ENCODE measurements at regions not wholly inside any gene's neighbourhood (a gene's known extent, or its start where the extent isn't known, plus 50 kb on each side); places are given as distances from the start of the nearest gene placed in this dataset.

GRCh38 chr1:4001461-4001860 is 101.4 kb upstream of the C1orf174 start:
- intact Hi-C loops (cut with DNase I): no loop called here
- H3K27me3 ChIP-seq: peaks cover 0 to 90% (median 0%) of the 10 kb centered on the region in 4 donors
- TF ChIP-seq EP300 (IDR thresholded peaks at IDR 0.05) (no peak), POLR2A (IDR thresholded peaks at IDR 0.05; ENCODE audit: low read depth) (no peak), POLR2AphosphoS5 (IDR thresholded peaks at IDR 0.05) (no peak), CTCF (IDR thresholded peaks at IDR 0.05) (no peak)
- no peak overlapping the region for H3K4me3 ChIP-seq
- no peak for DNase-seq (ENCODE audit: extremely low spot score)
- H3K9me3 ChIP-seq: no peaks in the 10 kb centered on the region
- H3K27ac ChIP-seq (replicated peaks in 1 of 4): no peak overlapping the region
- WGBS: 86% methylated on average over 9 of the region's 10 CpGs
- no peaks in the 10 kb centered on the region for H3K4me1 ChIP-seq
- no peaks in the 10 kb centered on the region for H3K36me3 ChIP-seq

- intact Hi-C loops (cut with DNase I): no loop called here
- peaks cover 0 to 85% (median 0%) of the 10 kb centered on the region in 4 donors for H3K27me3 ChIP-seq
- H3K27ac ChIP-seq (replicated peaks in 1 of 4): no peak overlapping the region
- H3K9me3 ChIP-seq: peaks cover 0 to 3% (median 0%) of the 10 kb centered on the region in 4 donors
- DNase-seq (ENCODE audit: extremely low spot score): no peak
- H3K4me3 ChIP-seq: no peak overlapping the region
- TF ChIP-seq POLR2A (IDR thresholded peaks at IDR 0.05; ENCODE audit: low read depth) (no peak), POLR2AphosphoS5 (IDR thresholded peaks at IDR 0.05) (no peak)
- no peaks in the 10 kb centered on the region for H3K4me1 ChIP-seq
- WGBS: 77% methylated on average over 8 of the region's 13 CpGs
- H3K36me3 ChIP-seq: no peaks in the 10 kb centered on the region
Measured at GRCh38 chr1:4002061-4002521, 102.0 kb upstream of the C1orf174 start.

GRCh38 chr1:4002741-4003140 is 102.7 kb upstream of the C1orf174 start:
- no peak for DNase-seq (ENCODE audit: extremely low spot score)
- H3K27me3 ChIP-seq: peaks cover 0 to 79% (median 0%) of the 10 kb centered on the region in 4 donors
- TF ChIP-seq POLR2A (IDR thresholded peaks at IDR 0.05; ENCODE audit: low read depth) (no peak), CTCF (IDR thresholded peaks at IDR 0.05) (no peak), POLR2AphosphoS5 (IDR thresholded peaks at IDR 0.05) (no peak), EP300 (IDR thresholded peaks at IDR 0.05) (no peak)
- H3K4me1 ChIP-seq: no peaks in the 10 kb centered on the region
- H3K9me3 ChIP-seq: peaks cover 0 to 3% (median 1%) of the 10 kb centered on the region in 4 donors
- WGBS: 65% methylated on average over 10 of the region's 10 CpGs
- no peak overlapping the region for H3K27ac ChIP-seq (replicated peaks in 1 of 4)
- intact Hi-C loops (cut with DNase I): no loop called here
- no peak overlapping the region for H3K4me3 ChIP-seq
- no peaks in the 10 kb centered on the region for H3K36me3 ChIP-seq

- Histone ChIP-seq H3K9me3 (peaks cover 0 to 8% (median 1%) of the 10 kb centered on the region in 4 donors), H3K27me3 (peaks cover 0 to 67% (median 0%) of the 10 kb centered on the region in 4 donors), H3K36me3 (no peaks in the 10 kb centered on the region), H3K27ac (replicated peaks in 1 of 4) (no peak overlapping the region), H3K4me3 (no peak overlapping the region), H3K4me1 (no peaks in the 10 kb centered on the region)
- WGBS: 82% methylated on average over 14 of the region's 20 CpGs
- DNase-seq (ENCODE audit: extremely low spot score): no peak
- intact Hi-C loops (cut with DNase I): no loop called here
- TF ChIP-seq POLR2AphosphoS5 (IDR thresholded peaks at IDR 0.05): no peak
Measured at GRCh38 chr1:4003846-4004505, 103.9 kb upstream of the C1orf174 start.

- DNase-seq (ENCODE audit: extremely low spot score): no peak
- H3K36me3 ChIP-seq: no peaks in the 10 kb centered on the region
- H3K9me3 ChIP-seq: peaks cover 0 to 8% (median 1%) of the 10 kb centered on the region in 4 donors
- no peak overlapping the region for H3K4me3 ChIP-seq
- no peaks in the 10 kb centered on the region for H3K4me1 ChIP-seq
- H3K27ac ChIP-seq (replicated peaks in 1 of 4): no peak overlapping the region
- TF ChIP-seq POLR2A (IDR thresholded peaks at IDR 0.05; ENCODE audit: low read depth): no peak
- TF ChIP-seq CTCF (IDR thresholded peaks at IDR 0.05): no peak
- no peak for TF ChIP-seq POLR2AphosphoS5 (IDR thresholded peaks at IDR 0.05)
- no peak for TF ChIP-seq EP300 (IDR thresholded peaks at IDR 0.05)
- intact Hi-C loops (cut with DNase I): no loop called here
- 70% methylated on average over 10 of the region's 17 CpGs for WGBS
- H3K27me3 ChIP-seq: peaks cover 0 to 65% (median 0%) of the 10 kb centered on the region in 4 donors
Measured at GRCh38 chr1:4004635-4005430, 104.8 kb upstream of the C1orf174 start.
